ENCODE measurements at regions not wholly inside any gene's neighbourhood (a gene's known extent, or its start where the extent isn't known, plus 50 kb on each side); places are given as distances from the start of the nearest gene placed in this dataset.

DNA sequence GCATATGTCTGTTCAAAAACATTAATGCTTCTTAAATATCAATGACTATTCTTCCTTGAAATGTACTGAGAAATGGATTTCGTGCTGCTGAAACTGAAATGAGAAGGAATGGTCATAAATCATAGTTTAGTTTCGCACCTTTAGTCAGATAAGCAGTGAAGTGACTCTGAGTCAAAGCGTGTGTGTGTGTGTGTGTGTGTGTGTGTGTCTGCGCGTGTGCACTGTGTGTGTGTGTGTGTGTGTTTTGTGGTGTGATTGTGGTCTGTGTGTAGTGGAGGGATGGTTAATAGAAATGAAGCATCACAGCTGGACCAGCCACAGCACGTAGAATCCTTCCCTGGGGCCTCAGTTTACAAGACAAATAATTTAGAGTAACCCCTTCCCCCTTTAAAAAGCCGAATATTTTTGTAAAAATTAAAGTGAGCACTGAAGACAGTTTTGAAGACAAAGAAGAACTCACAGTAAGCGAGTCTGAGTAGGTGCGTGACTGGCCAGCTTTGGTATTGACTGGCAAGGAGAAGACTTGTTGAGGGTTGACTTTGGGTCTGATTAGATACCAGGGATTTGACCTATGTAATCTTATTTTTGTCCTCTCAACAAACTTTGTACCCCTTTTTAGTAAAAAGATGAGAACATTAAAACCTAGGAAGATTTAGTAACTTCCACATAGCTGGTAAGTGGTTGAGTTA, 202.0 kb upstream of the IL12A start:
- no peak overlapping the region for H3K4me3 ChIP-seq
- no peak overlapping the region for H3K27ac ChIP-seq

DNA sequence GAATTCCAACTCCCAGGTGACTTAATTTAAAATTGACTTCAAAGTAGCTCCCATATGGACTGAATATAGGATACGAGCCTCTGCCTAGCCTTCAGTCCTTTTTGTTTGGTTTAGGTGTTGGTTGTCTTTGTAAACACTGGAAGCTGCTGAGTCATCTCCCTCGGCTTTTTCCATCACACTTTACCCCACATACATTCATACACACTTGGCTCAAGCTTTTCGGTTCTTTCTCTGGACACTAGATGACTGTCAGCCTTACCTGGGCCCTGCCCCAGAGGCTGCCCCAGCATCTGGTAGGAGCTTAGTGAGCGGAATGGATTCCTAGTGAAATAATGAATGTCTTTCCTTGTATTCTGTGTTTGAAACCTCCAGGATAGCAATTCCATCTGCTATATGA, 201.5 kb upstream of the IL12A start:
- ATAC-seq (replicated peaks in 6 of 8), result peak in 3 of 8 experiments; percentile 33 to 73 (median 51)

More for the DNA sequence above, 202.0 kb upstream of the IL12A start:
- ATAC-seq (replicated peaks in 6 of 8), result no peak
- peaks cover 0 to 5% of the 10 kb centered on the region in 2 donors for H3K4me1 ChIP-seq (replicated peaks in 1 of 2)
- 60 to 100% (median 90%) methylated on average over 1 to 9 of the region's 9 CpGs; no CpG with 5 or more reads in 1 of the 10 experiments for WGBS, 10 experiments
- in situ Hi-C loops (cut with MboI; ENCODE audit: low pct_unique_long_range_greater_than_20kb in 2 of 9, low sequenced_read_pairs in 9 of 9, unreplicated experiment in 9 of 9), result no loop called here

DNA sequence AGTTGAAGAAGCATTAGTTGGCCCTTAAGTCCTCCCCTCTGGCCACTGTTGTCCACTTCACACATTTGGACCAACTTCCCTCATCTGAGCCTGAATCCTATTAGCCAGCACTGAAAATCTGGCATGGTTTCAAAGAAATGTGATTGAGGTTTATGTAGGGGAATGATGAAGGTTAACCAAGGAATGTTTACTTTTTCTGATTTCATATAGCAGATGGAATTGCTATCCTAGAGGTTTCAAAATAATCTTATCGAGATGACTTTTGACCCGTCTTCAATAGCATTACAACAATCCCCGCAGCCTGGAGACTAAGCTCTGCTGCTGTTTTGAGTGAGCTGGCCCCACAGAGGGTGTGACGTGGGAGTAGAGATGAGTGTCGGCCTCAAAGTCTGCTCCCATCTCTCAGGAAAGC, 200.8 kb upstream of the IL12A start:
- no peak overlapping the region for H3K27ac ChIP-seq
- 60 to 100% (median 90%) methylated on average over 1 to 4 of the region's 5 CpGs; no CpG with 5 or more reads in 3 of the 10 experiments for WGBS, 10 experiments
- ATAC-seq (replicated peaks in 6 of 8), result no peak
- H3K4me1 ChIP-seq (replicated peaks in 1 of 2), result peaks cover 0 to 5% of the 10 kb centered on the region in 2 donors
- no peak overlapping the region for H3K4me3 ChIP-seq
- in situ Hi-C loops (cut with MboI; ENCODE audit: low pct_unique_long_range_greater_than_20kb in 2 of 9, low sequenced_read_pairs in 9 of 9, unreplicated experiment in 9 of 9), result no loop called here

More for the DNA sequence above, 201.5 kb upstream of the IL12A start:
- Histone ChIP-seq H3K27ac (no peak overlapping the region), H3K4me3 (no peak overlapping the region), H3K4me1 (replicated peaks in 1 of 2) (peaks cover 0 to 5% of the 10 kb centered on the region in 2 donors)
- 17 to 100% (median 80%) methylated on average over 1 to 4 of the region's 4 CpGs; no CpG with 5 or more reads in 3 of the 10 experiments for WGBS, 10 experiments
- in situ Hi-C loops (cut with MboI; ENCODE audit: low pct_unique_long_range_greater_than_20kb in 2 of 9, low sequenced_read_pairs in 9 of 9, unreplicated experiment in 9 of 9), result no loop called here

DNA sequence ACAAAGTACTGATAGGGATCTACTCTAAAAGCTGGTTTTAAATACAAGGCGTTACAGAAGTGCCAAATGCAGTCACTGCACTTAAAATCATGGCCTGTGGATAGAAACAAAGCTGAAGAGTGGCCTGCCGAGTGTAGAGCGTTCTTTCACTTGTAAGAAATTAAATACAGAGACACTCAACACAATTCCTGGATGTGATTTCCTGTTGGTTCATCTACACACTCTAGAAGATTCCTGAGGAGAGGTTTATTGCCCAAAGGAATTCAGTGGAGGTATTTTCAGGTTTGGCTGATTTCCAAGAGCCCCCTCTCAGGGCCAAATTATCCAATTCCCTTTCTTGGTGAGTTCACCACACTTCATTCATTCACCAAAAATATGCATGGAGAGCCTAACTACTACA, 200.3 kb upstream of the IL12A start:
- Histone ChIP-seq H3K27ac (no peak overlapping the region), H3K4me1 (replicated peaks in 1 of 2) (peaks cover 0 to 5% of the 10 kb centered on the region in 2 donors), H3K4me3 (no peak overlapping the region)
- 67 to 100% (median 83%) methylated on average over 1 to 3 of the region's 3 CpGs for WGBS, 10 experiments
- ATAC-seq (replicated peaks in 6 of 8), result no peak
- in situ Hi-C loops (cut with MboI; ENCODE audit: low pct_unique_long_range_greater_than_20kb in 2 of 9, low sequenced_read_pairs in 9 of 9, unreplicated experiment in 9 of 9), result no loop called here

DNA sequence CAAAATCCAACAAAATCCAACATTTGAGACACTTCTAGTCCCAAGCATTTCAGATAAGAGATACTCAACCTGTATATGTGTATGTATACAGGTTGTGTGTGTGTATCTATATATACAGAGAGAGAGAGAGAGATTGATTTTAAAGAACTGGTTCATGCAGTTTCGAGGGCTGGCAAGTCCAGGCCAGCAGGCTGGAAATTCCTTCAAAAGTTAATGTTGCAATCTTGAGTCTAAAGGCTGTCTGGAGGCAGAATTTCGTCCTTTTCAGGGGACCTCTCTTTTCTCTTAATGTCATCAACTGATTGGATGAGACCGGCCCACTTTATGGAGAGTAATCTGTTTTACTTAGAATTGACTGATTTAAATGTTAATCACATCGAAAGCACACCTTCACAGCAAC, 199.6 kb upstream of the IL12A start:
- 80 to 100% (median 83%) methylated on average over 2 to 4 of the region's 4 CpGs; no CpG with 5 or more reads in 2 of the 10 experiments for WGBS, 10 experiments
- in situ Hi-C loops (cut with MboI; ENCODE audit: low pct_unique_long_range_greater_than_20kb in 2 of 9, low sequenced_read_pairs in 9 of 9, unreplicated experiment in 9 of 9), result no loop called here
- Histone ChIP-seq H3K4me3 (no peak overlapping the region), H3K4me1 (replicated peaks in 1 of 2) (peaks cover 0 to 5% of the 10 kb centered on the region in 2 donors), H3K27ac (no peak overlapping the region)
- no peak for ATAC-seq (replicated peaks in 6 of 8)

DNA sequence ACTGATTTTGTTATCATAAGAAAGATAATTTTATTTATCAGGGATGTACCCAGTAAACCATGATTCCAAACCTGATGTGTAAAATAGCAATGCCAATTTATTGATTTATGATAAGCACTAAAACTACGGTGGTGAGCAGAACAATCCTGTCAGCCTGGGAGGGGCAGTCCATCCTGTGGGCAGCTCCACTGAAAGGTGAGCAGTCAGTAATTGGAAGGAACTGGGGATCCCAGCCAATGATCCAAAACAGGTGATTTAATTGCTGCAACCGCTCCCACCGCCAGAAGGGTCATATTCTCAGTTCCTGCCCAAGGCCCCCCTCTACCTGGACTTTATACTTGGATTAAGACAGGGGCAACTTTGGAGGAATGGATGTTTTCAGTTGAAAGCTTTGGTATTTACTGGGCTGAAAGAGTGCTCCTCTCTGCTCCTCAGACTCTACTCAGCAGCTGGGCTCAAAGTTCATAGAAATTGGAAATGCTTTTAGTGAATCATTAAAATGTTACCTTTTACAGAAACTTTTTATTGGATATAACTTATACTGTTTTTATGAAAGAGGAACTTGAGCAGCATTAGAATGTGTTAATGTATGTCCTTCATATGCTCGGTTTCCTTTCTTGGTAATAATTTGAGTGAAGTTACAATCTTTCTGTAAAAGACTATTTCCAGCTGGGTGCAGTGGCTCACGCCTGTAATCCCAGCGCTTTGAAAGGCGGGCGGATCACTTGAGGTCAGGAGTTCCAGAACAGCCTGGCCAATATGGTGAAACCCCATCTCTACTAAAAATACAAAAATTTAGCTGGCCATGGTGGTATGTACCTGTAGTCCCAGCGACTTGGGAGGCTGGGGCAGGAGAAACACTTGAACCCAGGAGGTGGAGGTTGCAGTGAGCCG, 198.6 kb upstream of the IL12A start:
- Histone ChIP-seq H3K4me3 (no peak overlapping the region), H3K27ac (no peak overlapping the region), H3K4me1 (replicated peaks in 1 of 2) (peaks cover 0 to 2% of the 10 kb centered on the region in 2 donors)
- WGBS, 10 experiments, result 71 to 100% (median 95%) methylated on average over 2 to 7 of the region's 10 CpGs; no CpG with 5 or more reads in 1 of the 10 experiments
- ATAC-seq (replicated peaks in 6 of 8), result no peak
- in situ Hi-C loops (cut with MboI; ENCODE audit: low pct_unique_long_range_greater_than_20kb in 2 of 9, low sequenced_read_pairs in 9 of 9, unreplicated experiment in 9 of 9), result no loop called here

DNA sequence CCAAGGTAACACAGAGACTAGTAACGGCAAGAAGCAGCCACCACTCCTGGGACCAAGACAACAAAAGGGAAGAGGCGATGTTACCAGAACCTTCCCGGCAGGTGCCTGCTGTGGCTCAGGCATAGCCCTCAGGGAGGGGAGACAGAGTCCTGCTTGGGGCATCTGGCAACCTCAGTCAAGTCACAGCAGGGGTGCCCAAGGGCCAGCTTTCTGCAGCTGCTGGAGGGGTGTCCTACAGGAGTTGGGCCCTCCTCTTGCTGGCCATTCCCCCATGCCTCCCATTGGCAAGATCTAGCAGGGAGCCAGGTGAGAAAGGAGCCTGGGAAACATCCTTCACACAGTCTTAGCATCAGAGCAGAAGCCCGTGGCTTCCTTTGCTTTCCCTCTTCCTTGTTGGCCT, 197.3 kb upstream of the IL12A start:
- in situ Hi-C loops (cut with MboI; ENCODE audit: low pct_unique_long_range_greater_than_20kb in 2 of 9, low sequenced_read_pairs in 9 of 9, unreplicated experiment in 9 of 9), result no loop called here
- Histone ChIP-seq H3K4me1 (replicated peaks in 1 of 2) (no peaks in the 10 kb centered on the region), H3K4me3 (no peak overlapping the region), H3K27ac (no peak overlapping the region)
- ATAC-seq (replicated peaks in 6 of 8), result peak in 1 of 8 experiments; percentile 28
- 40 to 100% (median 80%) methylated on average over 1 to 4 of the region's 4 CpGs; no CpG with 5 or more reads in 3 of the 10 experiments for WGBS, 10 experiments

DNA sequence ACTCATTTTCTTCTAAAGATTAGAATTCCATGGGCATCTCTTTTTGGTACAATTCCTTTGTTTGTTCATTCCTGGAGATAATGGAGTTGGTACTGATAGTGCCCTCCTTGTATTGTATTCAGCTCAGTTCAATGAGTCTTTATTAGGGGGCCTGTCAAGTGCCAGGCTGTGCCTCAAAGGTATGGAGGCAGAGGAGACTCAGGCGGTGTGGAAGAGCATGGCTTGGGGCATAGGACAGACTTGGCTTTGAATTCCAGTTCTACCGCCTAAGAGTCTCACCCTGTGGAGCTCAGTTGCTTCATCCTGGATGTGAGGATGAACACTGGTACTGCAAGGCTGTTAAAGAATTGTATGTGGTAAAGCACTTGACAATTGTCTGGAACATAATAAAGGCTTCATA, 196.6 kb upstream of the IL12A start:
- in situ Hi-C loops (cut with MboI; ENCODE audit: low pct_unique_long_range_greater_than_20kb in 2 of 9, low sequenced_read_pairs in 9 of 9, unreplicated experiment in 9 of 9), result no loop called here
- no peak overlapping the region for H3K27ac ChIP-seq
- H3K4me1 ChIP-seq (replicated peaks in 1 of 2), result no peaks in the 10 kb centered on the region
- no peak overlapping the region for H3K4me3 ChIP-seq
- 80 to 100% (median 100%) methylated on average over 1 to 2 of the region's 2 CpGs; no CpG with 5 or more reads in 3 of the 10 experiments for WGBS, 10 experiments
- ATAC-seq (replicated peaks in 6 of 8), result no peak

DNA sequence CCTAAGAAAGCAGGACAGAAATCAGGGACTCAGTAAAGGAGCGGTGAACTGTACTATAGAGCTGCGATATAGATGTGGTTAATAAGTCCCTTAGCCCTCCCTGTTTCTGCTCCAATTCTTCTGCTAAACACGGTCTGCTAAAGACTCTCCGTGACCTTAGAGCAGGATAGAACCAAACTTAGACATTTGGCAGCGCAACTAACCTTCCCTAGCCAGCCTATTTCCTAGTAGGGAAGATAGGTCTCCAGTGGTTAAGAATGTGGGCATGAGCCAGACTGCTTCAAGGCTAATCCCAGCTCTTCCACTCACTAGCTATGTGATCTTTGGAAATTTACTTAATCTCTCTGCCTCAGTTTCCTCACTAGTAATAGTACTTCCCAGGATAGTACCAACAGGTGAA, 193.6 kb upstream of the IL12A start:
- in situ Hi-C loops (cut with MboI; ENCODE audit: low pct_unique_long_range_greater_than_20kb in 2 of 9, low sequenced_read_pairs in 9 of 9, unreplicated experiment in 9 of 9), result no loop called here
- WGBS, 10 experiments, result 82 to 100% (median 100%) methylated on average over 1 to 4 of the region's 5 CpGs
- no peak overlapping the region for H3K27ac ChIP-seq
- no peak overlapping the region for H3K4me3 ChIP-seq
- H3K4me1 ChIP-seq (replicated peaks in 1 of 2), result no peaks in the 10 kb centered on the region
- ATAC-seq (replicated peaks in 6 of 8), result no peak

DNA sequence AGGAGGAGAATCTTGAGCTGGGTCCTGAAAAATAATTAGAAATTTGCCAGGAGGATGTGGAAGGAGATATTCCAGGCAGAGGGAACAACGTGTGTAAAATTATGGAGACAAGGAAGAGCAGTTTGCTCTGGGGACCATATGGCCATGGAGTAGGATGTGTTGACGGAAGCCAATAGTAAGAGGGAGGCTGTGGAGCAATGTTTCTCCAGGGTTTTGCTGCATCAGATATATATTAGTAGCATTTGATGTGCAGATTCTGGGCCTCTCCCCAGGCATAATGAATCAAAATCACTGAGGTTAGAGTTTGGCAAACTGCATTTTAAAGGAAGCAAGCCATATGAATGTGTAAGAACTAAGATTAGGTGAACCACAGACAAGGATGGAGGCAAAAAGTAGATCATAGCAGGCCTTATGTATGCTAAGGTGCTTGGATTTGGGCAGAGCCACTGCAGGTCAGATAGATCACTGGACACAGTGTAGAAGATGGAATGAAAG, 192.9 kb upstream of the IL12A start:
- no peak for ATAC-seq (replicated peaks in 6 of 8)
- Histone ChIP-seq H3K4me1 (replicated peaks in 1 of 2) (no peaks in the 10 kb centered on the region), H3K27ac (no peak overlapping the region)

DNA sequence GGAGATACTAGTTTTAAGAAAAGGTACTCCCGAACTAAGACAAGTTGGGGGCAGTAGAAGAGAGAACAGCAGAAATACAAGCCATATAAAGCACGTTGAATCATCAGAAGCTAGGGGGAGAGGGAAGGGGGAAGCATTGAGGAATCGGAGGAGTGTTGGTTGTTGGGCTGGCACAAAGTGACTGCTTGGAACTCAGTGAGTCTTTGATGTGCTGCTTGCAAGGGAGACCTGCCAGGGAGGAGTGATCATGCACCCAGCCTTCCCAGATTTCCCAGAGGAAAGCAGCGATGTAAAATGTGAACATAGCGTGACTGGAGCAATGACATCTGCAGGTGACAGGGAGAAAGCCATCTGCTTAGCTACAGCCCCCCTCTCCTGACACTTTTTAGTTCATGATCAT, 192.4 kb upstream of the IL12A start:
- ATAC-seq (replicated peaks in 6 of 8), result no peak
- Histone ChIP-seq H3K4me3 (no peak overlapping the region), H3K4me1 (replicated peaks in 1 of 2) (no peaks in the 10 kb centered on the region), H3K27ac (no peak overlapping the region)
- WGBS, 10 experiments, result 31 to 100% (median 75%) methylated on average over 2 to 5 of the region's 5 CpGs; no CpG with 5 or more reads in 3 of the 10 experiments
- in situ Hi-C loops (cut with MboI; ENCODE audit: low pct_unique_long_range_greater_than_20kb in 2 of 9, low sequenced_read_pairs in 9 of 9, unreplicated experiment in 9 of 9), result no loop called here

More for the DNA sequence above, 192.9 kb upstream of the IL12A start:
- in situ Hi-C loops (cut with MboI; ENCODE audit: low pct_unique_long_range_greater_than_20kb in 2 of 9, low sequenced_read_pairs in 9 of 9, unreplicated experiment in 9 of 9), result no loop called here
- no peak overlapping the region for H3K4me3 ChIP-seq
- WGBS, 10 experiments, result 60 to 100% (median 95%) methylated on average over 1 to 2 of the region's 2 CpGs; no CpG with 5 or more reads in 1 of the 10 experiments

DNA sequence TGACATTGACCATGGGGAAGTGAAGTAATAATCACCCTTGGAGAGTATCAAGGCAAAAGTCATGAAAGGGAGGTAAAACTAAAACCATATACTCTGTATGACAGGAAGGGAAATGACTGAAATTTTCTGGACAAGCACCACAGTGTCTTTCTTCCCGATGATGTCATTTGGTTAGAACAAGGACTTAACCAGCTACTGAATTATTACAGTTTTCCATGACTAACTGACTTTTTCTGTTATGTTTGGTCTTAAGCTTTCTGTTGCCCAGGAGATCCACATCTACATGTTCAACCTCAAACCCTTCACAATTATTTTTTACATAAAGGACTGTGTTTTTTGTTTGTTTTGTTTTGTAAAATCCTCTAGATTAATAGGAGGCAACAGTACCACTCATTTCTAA, 191.9 kb upstream of the IL12A start:
- ATAC-seq (replicated peaks in 6 of 8), result peak in 5 of 8 experiments; percentile 9 to 88 (median 64)
- H3K4me3 ChIP-seq, result no peak overlapping the region
- no peaks in the 10 kb centered on the region for H3K4me1 ChIP-seq (replicated peaks in 1 of 2)
- WGBS, 10 experiments, result 14 to 100% (median 71%) methylated on average over 1 of the region's 1 CpG; no CpG with 5 or more reads in 2 of the 10 experiments
- in situ Hi-C loops (cut with MboI; ENCODE audit: low pct_unique_long_range_greater_than_20kb in 2 of 9, low sequenced_read_pairs in 9 of 9, unreplicated experiment in 9 of 9), result no loop called here
- H3K27ac ChIP-seq, result no peak overlapping the region

DNA sequence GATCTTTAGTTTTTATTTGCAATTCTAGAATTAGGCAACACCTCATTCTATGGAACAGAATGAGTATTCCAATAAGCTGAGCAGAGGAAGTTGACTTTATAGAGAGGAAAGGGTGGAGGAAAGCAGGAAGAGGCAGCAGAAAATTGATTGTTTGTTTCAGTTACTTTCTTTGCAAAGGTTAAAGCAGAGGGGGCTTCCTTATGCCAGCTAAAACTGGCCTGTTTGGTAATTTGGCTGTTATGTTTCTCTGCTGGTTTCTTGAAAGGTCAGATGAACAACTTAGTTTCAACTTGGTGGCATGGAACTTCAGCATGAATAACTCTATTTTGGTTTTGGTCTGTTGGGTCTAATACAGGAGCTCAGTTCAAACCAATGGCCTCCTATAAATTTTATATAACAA, 190.9 kb upstream of the IL12A start:
- Histone ChIP-seq H3K4me1 (replicated peaks in 1 of 2) (no peaks in the 10 kb centered on the region), H3K27ac (no peak overlapping the region), H3K4me3 (no peak overlapping the region)
- ATAC-seq (replicated peaks in 6 of 8), result no peak
- in situ Hi-C loops (cut with MboI; ENCODE audit: low pct_unique_long_range_greater_than_20kb in 2 of 9, low sequenced_read_pairs in 9 of 9, unreplicated experiment in 9 of 9), result no loop called here
